GM12892 (cell line): ENCODE measurements at regions not wholly inside any gene's neighbourhood (a gene's known extent, or its start where the extent isn't known, plus 50 kb on each side); places are given as distances from the start of the nearest gene placed in this dataset.
A peak's percentile ranks its signal among the peaks of the same experiment; 100 is the strongest.

Experiments
- DNase-seq: peaks from one replicate; pipeline ENCODE4 v3.0.0; 2011; ENCODE audit not compliant: insufficient read length
- FAIRE-seq: peaks from 2 replicates; lab custom pipeline; 2011; peaks lifted over from hg19 to GRCh38; lab: Jason Lieb, UNC
- POLR2A ChIP-seq: IDR thresholded peaks from 2 replicates; pipeline ENCODE4 v1.6.1; 2011; ENCODE audit warnings: low read depth, low read length, control low read depth
- POLR2AphosphoS5 ChIP-seq: IDR thresholded peaks from 2 replicates; pipeline ENCODE4 v1.6.1; 2011; ENCODE audit warnings: low read depth, low read length, control low read depth
- TAF1 ChIP-seq: IDR thresholded peaks from 2 replicates; pipeline ENCODE4 v1.6.1; 2011; ENCODE audit warnings: low read depth, mild to moderate bottlenecking, control low read depth, low read length, borderline replicate concordance

DNA sequence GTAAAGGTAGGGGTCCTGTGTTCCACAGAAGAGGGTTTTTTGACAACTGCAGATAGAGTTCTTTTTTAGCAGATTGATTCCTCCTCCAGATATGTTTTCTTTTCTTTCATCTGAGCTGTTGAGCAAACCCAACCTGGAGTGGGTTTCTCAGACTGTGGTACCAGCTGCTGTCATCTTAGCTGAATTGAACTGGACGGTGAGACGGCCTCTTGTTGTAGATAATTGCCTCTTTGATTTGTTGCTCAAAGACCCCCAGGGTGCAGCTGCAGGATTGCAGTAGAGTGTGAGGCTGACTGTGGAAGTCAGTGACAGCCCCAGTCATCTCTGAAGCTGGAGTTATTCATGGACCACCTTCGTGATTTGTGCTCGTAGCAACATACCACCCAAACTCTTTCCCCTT lies 317.7 kb downstream of the AACS start:
- DNase-seq = no peak
- no peak for FAIRE-seq
- TF ChIP-seq POLR2A (no peak), TAF1 (no peak), POLR2AphosphoS5 (no peak)

- FAIRE-seq (no peak), DNase-seq (no peak)
- TF ChIP-seq POLR2A = no peak
- TF ChIP-seq TAF1 = no peak
- no peak for TF ChIP-seq POLR2AphosphoS5
Observed at GRCh38 chr12:125386652-125387051, 321.4 kb downstream of the AACS start.

DNA sequence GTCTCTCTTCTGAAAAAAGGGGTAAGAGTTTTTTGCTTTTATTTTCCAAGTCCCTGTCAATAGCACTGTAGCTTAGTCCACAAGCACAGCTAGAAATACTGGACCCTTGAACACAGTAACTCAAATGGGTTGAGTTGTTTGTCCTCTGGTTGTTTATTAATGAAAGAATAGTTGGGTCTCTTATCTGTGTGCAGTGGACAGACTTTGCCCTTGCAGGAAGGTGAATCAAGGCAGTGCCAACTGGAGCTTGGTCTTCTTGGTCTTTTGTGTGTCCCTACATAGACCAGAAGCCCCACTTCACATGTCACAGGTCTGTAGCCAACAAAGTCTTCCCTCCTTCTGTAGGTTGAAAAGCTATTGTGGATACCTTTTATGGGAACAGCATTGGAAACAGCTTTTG lies 322.0 kb downstream of the AACS start:
- FAIRE-seq = no peak

DNA sequence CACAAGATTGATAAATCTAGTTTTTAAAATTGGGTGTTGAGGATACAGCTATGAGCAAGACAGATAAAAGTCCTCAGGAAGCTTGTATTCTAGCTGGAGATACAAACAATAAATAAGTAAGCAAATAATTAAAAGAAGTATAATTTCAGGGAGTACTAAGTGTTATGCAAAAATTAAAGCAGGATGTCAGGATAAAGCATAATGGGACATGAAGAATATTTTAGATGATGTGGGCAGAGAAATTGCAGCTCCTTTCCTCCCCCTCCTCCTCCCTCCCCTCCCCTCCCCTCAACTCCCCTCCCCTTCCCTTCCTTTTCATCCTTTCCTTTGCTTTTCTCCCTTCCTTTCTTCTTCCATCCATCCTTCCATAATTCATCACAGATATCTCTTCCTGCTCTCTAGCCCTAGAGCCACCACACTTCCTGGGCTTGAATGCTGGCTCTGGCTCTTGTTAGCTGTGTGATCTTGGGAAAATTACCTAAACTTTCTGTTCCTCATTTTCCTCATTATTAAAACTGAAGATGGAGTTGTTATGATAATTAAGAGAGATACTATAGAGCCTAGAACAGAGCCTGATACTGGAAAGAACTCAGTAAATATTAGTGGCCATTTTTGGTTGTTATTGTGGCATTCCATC lies 323.9 kb downstream of the AACS start:
- TF ChIP-seq POLR2A (no peak), POLR2AphosphoS5 (no peak), TAF1 (no peak)
- no peak for FAIRE-seq
- DNase-seq = no peak

More for the DNA sequence above, 322.0 kb downstream of the AACS start:
- no peak for DNase-seq
- TF ChIP-seq TAF1 = no peak
- TF ChIP-seq POLR2A = no peak
- TF ChIP-seq POLR2AphosphoS5 = no peak

DNA sequence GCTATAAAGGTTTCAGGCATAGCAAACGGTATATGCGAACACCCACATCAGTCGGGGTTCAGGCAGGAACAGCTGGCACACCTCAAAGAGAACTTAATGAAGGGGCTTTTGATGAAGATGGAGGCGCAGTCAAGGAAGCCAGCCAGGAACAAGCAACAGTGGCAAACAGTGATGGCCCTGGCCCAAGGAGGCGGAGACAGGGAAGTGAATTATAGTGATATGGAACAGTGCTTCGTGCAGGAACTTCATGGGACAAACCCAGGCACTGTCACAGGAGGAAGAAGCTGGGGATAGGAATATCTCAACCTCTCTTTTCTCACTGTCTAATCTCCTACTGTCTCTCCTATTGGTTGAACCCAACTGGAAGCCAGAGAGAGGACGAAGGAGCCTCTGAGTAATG lies 328.3 kb downstream of the AACS start:
- FAIRE-seq (no peak), DNase-seq (no peak)
- no peak for TF ChIP-seq TAF1
- TF ChIP-seq POLR2AphosphoS5 = no peak
- no peak for TF ChIP-seq POLR2A

DNA sequence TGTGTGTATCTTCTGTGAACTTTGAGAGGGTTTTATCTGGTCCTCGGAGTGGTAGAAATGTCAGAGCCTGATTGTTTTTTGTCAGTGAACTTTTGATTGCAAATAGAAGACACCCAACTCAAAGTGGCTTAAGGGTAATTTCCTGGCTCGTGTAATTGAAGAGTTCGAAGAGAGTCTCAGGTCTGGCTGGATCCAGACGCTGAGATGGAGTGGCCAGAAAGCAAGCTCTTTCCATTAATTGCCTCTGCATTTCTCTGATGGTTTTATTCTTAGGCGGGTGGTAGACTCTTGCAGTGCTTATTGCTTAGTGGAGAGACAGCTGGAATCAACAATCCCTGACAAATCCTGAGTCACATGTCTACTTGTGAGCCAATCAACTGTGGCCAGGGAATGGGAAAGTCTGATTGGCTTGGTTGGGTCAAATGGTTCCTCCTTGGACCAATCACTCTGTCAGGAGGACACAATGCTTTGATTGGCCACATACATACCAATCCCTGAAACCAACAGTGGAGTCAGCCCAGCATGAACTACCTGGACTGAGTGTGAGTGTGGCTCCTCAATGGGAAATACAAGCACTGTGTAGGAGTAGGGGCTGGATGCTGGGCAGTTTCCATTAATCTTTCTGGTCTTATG lies 330.5 kb downstream of the AACS start:
- FAIRE-seq (no peak), DNase-seq (no peak)
- TF ChIP-seq TAF1 (no peak), POLR2AphosphoS5 (no peak), POLR2A (no peak)

DNA sequence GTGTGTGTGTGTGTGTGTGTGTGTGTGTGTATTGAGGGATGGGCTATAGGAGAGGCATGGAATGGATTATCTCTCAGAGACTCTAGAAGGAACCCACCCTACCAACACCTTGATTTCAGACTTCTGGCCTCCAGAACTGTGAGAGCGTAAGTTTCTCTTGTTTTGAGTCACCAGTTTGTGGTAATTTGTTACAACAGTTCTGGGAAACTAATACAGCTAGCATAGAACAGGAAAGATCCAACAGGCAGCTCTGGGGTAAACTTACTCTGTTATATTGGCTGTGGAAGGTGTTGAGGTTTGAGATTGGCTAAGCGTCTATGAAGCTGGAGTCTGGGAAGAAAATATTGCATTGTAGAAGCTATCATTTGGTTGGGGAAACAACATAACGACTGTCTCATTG lies 334.3 kb downstream of the AACS start:
- FAIRE-seq = no peak
- TF ChIP-seq TAF1 (no peak), POLR2A (no peak), POLR2AphosphoS5 (no peak)

GRCh38 chr12:125402874-125403789 lies 337.9 kb downstream of the AACS start:
- peak; percentile 57 for FAIRE-seq
- TF ChIP-seq POLR2AphosphoS5 = no peak
- no peak for TF ChIP-seq TAF1
- TF ChIP-seq POLR2A = no peak
- DNase-seq = no peak

More for the DNA sequence above, 334.3 kb downstream of the AACS start:
- DNase-seq = no peak

DNA sequence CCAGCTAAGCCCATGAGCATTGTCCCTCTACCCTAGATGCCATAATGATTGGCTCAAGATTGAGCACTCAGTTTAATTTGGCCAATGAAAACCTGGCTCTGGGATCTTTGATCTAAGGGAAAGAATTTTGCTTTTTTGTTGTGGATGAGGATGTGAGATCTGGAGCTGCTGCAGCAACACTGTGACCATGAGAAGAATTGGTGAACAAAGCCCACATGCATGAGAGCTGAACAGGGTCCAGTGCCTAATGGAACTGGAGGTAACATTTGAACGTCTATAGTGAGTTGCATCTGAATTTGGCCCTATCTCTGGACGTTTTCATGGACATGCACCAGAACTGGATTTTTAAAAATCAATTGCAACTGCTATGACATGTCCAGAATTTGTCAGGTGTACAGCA lies 338.6 kb downstream of the AACS start:
- FAIRE-seq = no peak
- no peak for TF ChIP-seq TAF1
- TF ChIP-seq POLR2A = no peak
- TF ChIP-seq POLR2AphosphoS5 = no peak
- DNase-seq = no peak

- TF ChIP-seq TAF1 (no peak), POLR2AphosphoS5 (no peak), POLR2A (no peak)
- DNase-seq (no peak), FAIRE-seq (peak; percentile 9)
Observed at GRCh38 chr12:125406131-125406530, 340.9 kb downstream of the AACS start.

DNA sequence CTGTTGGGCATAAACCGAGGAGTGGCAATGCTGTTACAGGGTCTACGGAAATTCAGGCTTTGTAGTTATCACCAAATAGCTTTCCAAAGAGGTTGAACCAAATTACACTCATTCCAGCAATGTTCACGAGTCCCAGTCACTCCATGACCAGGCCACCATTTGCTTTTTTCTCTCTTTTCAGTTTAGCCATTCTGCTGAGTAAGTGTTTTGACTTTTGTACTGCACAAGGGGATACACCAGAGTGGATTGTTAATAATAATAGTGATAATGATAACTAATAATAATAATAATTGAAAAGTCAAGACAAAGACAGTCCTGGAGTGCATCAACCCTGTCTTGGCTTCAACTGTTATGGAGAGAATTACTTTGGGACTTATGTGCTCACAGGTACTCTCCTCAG lies 343.5 kb downstream of the AACS start:
- FAIRE-seq (no peak), DNase-seq (no peak)

GRCh38 chr12:125412506-125412905 lies 347.3 kb downstream of the AACS start:
- no peak for FAIRE-seq
- no peak for DNase-seq
- TF ChIP-seq POLR2AphosphoS5 (no peak), POLR2A (no peak), TAF1 (no peak)

More for the DNA sequence above, 343.5 kb downstream of the AACS start:
- TF ChIP-seq POLR2A = no peak
- TF ChIP-seq TAF1 = no peak
- no peak for TF ChIP-seq POLR2AphosphoS5
